HG03520 (cell line): ENCODE measurements at regions not wholly inside any gene's neighbourhood (a gene's known extent, or its start where the extent isn't known, plus 50 kb on each side); places are given as distances from the start of the nearest gene placed in this dataset.

Experiments
- ATAC-seq: cut with Tn5 transposase; IDR thresholded peaks from one replicate; pipeline ENCODE4 v1.9.1; 2021; ENCODE audit warnings: mild to moderate bottlenecking, moderate library complexity; ENCODE audit not compliant: unreplicated experiment

DNA sequence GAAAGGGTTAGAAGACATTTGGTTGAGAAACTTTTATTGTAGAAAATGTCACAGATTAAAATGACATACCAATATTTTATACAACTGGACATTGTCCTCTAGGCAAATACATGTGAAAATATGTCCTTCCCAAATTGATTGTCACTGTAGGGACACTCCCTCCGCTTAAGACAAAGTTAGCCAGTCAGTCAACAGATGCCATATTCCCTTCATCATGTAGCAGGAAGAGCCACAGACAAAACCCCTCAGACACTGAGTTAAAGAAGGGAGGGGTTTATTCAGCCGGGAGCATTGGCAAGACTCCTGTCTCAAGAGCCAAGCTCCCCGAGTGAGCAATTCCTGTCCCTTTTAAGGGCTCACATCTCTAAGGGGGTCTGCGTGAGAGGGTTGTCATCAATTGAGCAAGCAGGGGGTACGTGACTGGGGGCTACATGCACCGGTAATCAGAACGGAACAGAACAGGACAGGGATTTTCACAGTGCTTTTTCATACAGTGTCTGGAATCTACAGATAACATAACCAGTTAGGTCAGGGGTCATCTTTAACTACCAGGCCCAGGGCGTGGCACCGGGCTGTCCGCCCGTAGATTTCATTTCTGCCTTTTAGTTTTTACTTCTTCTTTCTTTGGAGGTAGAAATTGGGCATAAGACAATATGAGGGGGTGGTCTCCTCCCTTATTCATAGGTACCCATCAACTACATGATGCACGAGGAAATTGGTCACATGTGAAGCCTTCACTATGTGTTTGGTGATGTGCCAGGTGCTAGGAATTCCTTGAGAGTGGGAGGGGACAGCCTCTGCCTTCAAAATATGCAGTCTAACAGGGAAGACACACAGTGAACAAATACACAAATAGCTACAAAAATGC is 155.7 kb upstream of the CDYL start:
- no peak for ATAC-seq

DNA sequence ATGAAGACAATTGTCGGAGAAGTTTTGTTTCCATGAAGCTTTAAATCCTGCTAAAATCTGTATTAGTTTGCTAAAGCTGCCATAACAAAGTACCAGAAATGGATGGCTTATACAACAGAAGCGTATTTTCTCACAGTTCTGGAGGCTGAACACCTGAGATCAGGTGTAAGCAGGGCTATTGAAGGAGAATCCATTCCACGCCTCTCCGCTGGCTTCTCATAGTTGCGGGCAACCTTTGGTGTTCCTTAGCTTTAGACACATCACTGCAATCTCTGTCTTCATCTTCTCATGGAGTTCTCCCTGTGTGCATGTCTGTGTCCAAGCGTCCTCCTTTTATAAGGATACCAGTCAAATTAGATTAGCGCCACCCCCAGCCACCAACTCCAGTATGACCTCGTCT is 159.9 kb upstream of the CDYL start:
- ATAC-seq: no peak

GRCh38 chr6:4615891-4616290 is 160.3 kb upstream of the CDYL start:
- ATAC-seq: no peak

DNA sequence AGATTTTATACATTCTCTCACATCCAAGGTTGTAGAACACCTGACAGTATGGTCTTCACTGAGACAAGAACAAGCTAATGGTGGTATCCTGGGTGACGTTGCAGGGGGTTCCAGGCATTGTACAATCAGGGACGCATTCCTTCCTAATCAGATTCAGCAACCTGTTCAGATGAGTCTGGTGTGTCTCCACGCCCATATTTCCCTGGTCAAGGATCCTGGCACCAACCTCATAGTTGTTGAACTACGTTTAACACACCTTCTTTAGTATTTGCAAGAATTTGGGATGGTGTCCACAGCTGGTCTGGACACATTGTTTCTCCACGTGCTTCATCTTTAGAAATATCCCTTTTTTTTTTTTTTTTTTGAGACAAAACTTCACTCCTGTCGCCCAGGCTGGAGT is 161.0 kb upstream of the CDYL start:
- ATAC-seq: no peak

DNA sequence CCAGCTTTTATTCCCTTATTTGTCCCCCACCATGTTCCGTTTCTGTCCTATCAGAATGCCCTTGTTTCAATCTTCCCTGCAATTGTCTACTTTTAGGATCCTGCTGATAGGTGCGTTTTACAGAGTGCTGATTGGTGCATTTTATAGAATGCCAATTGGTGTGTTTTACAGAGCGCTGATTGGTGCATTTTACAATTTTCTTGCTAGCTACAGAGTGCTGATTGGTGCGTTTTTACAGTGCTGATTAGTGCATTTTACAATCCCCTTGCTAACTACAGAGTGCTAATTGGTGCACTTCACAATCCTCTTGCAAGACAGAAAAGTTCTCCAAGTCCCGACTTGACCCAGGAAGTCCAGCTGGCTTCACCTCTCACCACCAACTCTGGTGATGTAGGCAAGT is 161.6 kb upstream of the CDYL start:
- ATAC-seq: no peak

DNA sequence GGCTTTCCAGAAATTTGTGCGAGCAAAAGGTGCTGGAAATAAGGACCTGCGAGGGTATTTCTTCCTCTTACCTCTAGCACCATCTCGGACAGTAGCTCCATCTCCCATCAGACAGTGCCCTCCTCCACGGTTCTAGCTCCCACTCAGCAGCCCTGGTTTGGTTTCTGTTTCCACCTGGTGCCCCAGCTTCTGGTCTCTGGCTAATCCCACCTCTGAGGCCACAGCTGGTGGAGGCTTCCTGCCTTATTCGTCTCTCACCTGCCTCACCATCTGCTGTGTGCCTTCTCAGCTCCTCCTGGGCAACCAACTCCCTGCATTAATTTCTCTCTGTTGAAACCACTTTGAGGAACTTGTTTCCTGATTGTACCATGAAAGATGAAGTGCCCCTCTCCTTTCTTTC is 162.4 kb upstream of the CDYL start:
- ATAC-seq: no peak

DNA sequence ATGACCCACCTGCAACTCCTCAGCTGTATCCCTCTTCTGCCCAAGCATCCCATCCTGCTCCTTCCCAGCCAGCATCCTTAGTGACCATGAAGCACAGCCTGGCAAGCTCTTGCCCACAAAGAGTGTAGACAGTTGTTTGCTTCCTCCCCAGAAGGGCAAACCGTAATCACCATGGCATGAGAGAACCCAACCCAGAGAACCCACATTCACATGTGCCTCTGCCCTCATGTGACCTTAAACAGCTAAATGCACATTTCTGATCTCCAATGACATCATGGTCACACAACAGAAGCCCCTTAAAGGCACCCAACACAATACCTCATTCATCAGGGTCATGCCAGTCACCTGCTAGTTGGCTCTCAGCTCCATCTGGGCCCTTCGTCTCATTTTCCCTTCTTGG is 162.8 kb upstream of the CDYL start:
- ATAC-seq: no peak

DNA sequence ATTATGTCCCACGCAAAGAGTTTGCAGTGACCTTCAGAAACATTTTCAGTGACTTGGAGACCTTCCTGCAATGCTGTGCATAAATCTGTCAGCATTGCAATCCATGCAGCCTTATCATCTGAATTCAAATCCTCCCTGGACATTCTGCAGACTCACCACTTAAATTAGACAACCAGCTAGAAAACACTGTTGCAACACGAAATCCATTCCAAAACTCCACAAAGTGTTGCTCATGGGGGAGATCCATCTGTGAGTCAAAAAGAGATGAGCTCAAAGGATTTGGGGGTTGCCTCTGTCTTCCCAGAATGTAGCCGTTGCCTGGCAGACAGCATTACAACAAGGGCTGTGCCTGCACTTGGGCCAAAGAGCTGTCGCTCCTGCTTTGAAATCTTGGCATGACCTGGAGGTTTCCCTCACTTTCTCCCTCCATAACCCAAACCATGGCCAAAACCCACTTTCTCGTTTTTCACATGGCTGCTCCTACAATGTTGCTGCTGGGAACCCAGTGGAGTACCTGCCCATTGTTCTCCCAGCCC is 163.5 kb upstream of the CDYL start:
- no peak for ATAC-seq

DNA sequence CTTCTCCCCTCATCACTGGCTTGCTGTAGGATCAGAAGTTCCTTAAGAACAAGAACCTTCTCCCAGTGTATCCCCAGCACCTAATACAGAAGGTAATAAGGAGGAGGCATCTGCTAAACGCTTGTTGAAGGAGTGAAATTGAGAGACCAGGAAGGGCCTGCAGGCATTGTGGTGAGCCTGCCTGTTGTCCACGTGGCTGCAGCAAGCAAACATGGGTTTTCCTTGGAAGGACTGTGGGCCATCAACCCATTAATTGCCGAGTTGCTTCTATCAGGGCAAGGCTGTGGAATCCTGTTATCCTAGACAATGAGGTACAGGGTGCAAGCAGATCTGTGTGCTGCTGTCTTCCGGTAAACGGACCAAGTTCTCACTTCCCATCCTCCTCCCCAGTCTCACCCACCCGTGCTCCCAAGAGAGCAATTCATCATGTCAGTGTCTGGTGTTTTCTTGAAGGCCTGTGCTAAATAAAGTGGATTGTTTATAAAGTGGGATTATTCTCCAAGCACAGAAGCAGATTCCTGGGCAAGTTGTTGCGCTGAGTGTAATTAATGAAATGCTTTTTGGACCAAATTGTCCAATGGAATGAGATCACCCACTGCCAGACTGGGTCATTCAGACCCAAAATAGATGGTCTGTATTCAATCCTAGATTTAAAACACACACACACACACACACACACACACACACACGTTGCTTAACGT is 164.6 kb upstream of the CDYL start:
- ATAC-seq: no peak

DNA sequence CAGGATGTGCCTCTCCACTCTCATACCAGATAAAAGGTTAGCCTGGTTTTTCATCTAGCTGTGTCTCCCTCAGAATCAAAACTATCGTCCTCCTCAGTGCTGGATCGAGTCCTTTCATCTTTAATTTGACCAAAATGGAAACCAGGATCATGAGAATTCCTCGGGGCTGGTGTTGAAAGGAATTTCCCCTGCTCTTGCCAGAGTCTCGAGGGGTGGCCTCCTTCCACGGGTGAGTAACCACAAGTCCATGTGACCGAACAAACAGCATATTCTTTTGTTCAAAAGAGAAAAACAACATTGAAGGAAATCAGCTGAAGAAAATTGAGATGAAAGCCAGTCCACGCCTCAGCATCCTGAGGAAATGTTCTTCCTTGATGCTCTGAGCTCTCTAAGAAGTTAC is 165.9 kb upstream of the CDYL start:
- no peak for ATAC-seq

- no peak for ATAC-seq
Measured at GRCh38 chr6:4608361-4609115, 167.7 kb upstream of the CDYL start.

DNA sequence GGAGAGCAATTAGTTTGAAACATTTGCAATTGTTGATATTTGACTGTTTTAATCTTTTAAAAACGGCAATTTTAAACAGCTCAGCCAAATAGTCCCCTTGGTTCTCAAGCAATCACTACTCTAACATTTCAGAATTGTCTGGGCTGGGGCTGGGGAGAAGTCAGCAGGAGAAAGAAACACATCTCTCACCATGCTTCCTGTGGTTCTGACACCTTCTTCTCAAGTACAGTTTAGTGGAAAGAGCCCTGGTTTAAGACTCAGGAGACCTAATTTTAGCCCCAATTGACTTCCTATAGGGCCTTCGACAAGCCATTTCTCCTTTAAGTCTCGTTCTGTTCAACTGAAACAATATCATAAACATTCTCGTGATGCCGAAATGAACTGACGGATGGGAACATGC is 168.4 kb upstream of the CDYL start:
- ATAC-seq: no peak

DNA sequence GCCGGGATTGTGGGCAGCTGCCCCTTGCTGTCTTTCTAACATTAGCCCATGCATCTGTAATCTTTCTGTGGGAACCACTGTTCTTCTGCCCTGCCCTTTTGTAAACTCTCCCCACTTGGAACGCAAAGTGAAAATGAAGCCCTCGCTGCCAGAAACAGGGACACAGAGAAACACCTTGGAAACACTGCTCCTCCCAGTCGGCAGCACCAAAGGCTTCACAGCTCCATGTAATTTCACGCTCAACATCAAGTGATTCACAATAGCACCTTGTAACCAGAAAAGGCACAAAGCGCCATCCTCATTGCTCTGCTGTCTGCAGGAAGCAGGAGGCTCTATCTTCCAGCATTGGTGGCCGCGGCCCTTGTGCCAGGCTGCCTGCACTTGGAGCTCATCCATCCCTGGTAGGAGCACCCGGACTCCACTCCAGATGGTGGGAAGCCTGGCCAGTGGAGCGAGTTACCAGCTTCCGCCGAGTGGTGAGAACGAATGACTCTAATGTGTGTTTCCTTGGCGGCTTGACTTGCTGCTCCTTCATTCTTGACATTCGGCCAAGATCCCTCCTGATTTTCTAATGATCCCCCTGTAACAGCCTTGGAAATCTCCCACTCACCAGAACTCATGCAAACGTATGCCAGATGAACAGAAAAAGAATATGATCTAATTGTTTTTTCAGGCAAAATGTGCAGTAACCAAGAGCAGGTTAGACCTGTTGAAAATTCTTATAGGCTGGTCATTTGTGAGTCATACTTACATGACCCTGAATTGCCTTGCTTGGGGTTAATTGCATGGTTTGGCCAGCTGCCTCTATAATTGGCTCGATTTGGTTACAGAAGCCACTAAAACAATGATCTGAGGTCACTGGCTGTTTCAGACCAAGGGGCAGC is 169.1 kb upstream of the CDYL start:
- no peak for ATAC-seq

DNA sequence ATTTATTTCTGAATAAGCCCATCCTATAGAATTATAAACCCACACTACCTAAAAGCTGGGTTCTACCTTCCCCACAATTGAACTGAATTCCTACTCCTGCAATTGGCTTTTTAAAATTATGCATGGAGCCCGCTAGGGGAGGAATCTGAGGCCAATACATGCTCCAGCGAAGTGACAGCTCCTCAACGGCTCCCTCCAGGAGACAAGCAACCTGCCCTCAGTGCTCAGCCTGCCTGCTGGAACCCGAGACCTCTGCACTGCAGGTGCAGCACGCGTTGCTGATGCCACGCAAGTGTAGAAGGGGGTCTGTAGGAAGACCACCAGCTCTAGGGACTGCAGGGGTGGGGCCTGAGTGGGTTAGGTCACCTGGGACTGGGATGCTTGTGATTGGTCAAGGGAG is 170.2 kb upstream of the CDYL start:
- no peak for ATAC-seq

- ATAC-seq: no peak
Measured at GRCh38 chr6:4603856-4604369, 172.3 kb upstream of the CDYL start.

DNA sequence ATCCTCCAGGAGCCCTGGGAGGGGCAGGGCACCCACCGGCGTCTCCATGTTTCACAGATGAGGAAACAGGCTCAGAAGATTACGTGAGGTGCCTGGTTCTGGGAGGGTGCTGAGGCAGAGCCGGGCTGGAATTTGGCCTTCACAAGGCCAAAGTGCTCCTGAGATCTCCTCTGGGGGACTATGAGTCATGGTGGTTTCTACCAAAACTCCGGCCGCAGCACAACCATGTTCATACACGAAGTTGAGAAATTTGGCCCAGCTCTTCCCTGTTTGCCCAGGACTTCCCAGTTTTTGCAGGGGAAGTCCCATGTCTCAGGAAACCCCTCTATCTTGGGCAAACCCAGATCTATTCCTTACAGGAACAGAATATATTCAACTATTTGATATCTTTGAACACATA is 172.9 kb upstream of the CDYL start:
- no peak for ATAC-seq

DNA sequence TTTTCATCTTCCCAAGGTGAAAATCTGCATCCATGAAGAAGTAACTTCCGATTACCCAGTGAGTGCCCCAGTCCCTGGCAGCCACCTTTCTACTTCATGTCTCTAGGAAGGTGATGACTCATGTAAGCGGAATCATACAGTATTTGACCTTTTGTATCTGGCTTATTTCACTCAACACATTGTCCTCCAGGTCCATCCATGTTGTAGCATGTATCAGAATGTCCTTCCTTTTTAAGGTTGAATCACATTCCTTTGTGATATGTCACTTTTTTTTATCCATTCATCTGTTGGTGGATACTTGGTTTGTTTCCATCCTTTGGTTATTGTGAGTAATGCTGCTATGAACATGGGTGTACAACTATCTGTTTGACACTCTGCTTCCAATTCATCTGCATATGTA is 176.3 kb upstream of the CDYL start:
- no peak for ATAC-seq

DNA sequence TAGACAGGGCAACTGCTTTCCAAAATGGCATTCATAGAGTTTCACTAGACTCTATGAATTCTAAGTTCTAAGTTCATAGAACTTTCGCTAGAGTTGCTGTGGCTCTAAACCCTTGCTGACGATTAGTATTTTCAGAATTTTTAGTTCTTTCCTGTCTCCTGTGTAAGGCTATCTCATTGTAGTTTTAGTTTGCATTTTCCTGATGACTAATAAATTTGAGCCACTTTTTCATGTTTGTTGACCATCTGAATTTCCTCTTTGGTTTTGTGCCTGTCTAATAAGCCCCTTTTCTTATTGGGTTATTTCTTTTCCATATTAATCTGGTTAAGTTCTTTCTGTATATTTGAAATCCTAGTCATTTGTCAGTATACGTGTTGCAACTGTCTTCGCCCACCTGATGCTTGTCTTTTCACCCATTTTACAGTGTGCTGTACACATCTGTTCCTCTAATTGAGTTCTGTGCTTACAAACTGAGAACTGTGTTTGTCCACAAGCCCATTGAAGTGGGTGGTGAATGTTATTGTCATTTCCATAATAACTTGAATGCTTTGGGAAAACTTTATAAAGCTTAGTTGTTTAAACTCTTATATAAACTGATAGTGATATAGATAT is 177.7 kb upstream of the CDYL start:
- ATAC-seq: no peak

- no peak for ATAC-seq
Measured at GRCh38 chr6:4593951-4594350, 182.3 kb upstream of the CDYL start.

DNA sequence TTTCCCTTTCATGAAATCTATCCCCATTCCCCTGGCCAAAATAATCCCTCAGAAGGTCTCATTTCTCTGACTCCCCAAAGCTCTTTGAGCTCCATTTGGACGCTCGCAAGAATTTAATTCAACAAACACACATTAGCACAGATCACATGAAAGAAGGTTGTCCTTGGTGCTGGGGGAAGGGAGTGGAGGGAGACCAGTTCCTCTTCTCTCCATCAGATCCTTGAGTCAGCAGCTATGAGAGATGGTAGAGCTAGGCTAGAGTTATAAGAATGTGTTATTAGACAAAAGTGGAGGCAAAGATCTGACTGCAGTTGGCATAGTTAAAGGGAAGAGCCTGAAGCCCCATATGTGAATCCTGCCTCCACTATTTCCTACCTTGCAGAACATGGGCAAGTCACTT is 184.2 kb upstream of the CDYL start:
- no peak for ATAC-seq
